ENCODE measurements at regions not wholly inside any gene's neighbourhood (a gene's known extent, or its start where the extent isn't known, plus 50 kb on each side); places are given as distances from the start of the nearest gene placed in this dataset.

- Histone ChIP-seq H3K9me3 (no peaks in the 10 kb centered on the region), H3K27ac (peak overlapping the region; percentile 20 to 89 (median 80)), H3K4me1 (peaks cover 9 to 60% (median 39%) of the 10 kb centered on the region in 9 donors), H3K27me3 (no peaks in the 10 kb centered on the region), H3K36me3 (no peaks in the 10 kb centered on the region), H3K4me3 (no peak overlapping the region)
- intact Hi-C loops (cut with DNase I): loop anchor here in 4 of 10 donors (2.0 to 10.0 kb wide), 8 partner anchors 118 to 277 kb away; partner anchors contain the start of gene GADD45G (in 2 of the 4)
- ATAC-seq (peak; percentile 32 to 81 (median 58)), DNase-seq (peak; percentile 57 to 63)
- WGBS, 2 donors: 78 to 80% methylated on average over 8 of the region's 8 CpGs
- no peak for TF ChIP-seq CTCF (IDR thresholded peaks at IDR 0.05)
Observed at GRCh38 chr9:89879701-89880100, 274.9 kb downstream of the GADD45G start.

GRCh38 chr9:89880161-89880560 lies 275.3 kb downstream of the GADD45G start:
- no peak for DNase-seq
- H3K36me3 ChIP-seq: no peaks in the 10 kb centered on the region
- no peaks in the 10 kb centered on the region for H3K9me3 ChIP-seq
- no peak for TF ChIP-seq CTCF (IDR thresholded peaks at IDR 0.05)
- H3K4me1 ChIP-seq: peaks cover 10 to 60% (median 36%) of the 10 kb centered on the region in 9 donors
- 92% methylated on average over 11 of the region's 11 CpGs for WGBS, 2 donors
- ATAC-seq: no peak
- intact Hi-C loops (cut with DNase I): no loop called here
- H3K4me3 ChIP-seq: no peak overlapping the region
- peak overlapping the region in 8 of 10 donors; percentile 20 to 89 (median 80) for H3K27ac ChIP-seq
- no peaks in the 10 kb centered on the region for H3K27me3 ChIP-seq

- 84 to 85% methylated on average over 5 of the region's 5 CpGs for WGBS, 2 donors
- Histone ChIP-seq H3K9me3 (no peaks in the 10 kb centered on the region), H3K27ac (peak overlapping the region in 4 of 10 donors; percentile 26 to 89 (median 76)), H3K36me3 (no peaks in the 10 kb centered on the region), H3K4me3 (no peak overlapping the region), H3K27me3 (no peaks in the 10 kb centered on the region), H3K4me1 (peaks cover 9 to 60% (median 31%) of the 10 kb centered on the region in 9 donors)
- intact Hi-C loops (cut with DNase I): no loop called here
- ATAC-seq: no peak
- no peak for TF ChIP-seq CTCF (IDR thresholded peaks at IDR 0.05)
- no peak for DNase-seq
Observed at GRCh38 chr9:89880721-89881120, 275.9 kb downstream of the GADD45G start.

GRCh38 chr9:89881431-89881830 lies 276.6 kb downstream of the GADD45G start:
- no peaks in the 10 kb centered on the region for H3K27me3 ChIP-seq
- H3K9me3 ChIP-seq: no peaks in the 10 kb centered on the region
- TF ChIP-seq CTCF (IDR thresholded peaks at IDR 0.05): no peak
- H3K27ac ChIP-seq: peak overlapping the region in 2 of 10 donors; percentile 26 to 89
- DNase-seq (no peak), ATAC-seq (no peak)
- peaks cover 9 to 66% (median 33%) of the 10 kb centered on the region in 9 donors for H3K4me1 ChIP-seq
- intact Hi-C loops (cut with DNase I): no loop called here
- H3K4me3 ChIP-seq: no peak overlapping the region
- 86 to 99% methylated on average over 1 of the region's 1 CpG for WGBS, 2 donors
- H3K36me3 ChIP-seq: no peaks in the 10 kb centered on the region
